ENCODE measurements at regions not wholly inside any gene's neighbourhood (a gene's known extent, or its start where the extent isn't known, plus 50 kb on each side); places are given as distances from the start of the nearest gene placed in this dataset.
A peak's percentile ranks its signal among the peaks of the same experiment; 100 is the strongest.
"Not testable (repeated sequence)": the region's sequence is repeated elsewhere in the genome, so short reads cannot be mapped to it uniquely, and the experiment has no call there.

DNA sequence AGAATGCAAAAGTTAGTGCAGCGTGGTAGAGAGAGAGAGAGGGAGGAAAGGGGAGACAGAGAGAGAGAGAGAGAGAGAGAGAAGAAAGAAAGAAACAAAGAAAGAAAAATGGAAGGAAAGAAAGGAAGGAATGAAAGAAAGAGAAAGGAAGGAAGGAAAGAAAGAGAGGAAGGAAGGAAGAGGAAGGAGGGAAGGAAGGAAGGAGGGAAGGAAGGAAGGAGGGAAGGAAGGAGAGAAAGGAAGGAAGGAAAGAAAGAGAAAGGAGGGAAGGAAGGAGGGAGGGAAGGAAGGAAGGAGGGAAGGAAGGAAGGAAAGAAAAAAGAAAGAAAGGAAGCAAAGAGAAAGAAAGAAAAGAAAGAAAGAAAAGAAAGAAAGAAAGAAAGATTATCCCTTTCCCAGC lies 209.8 kb upstream of the MYO3A start:
- no peak for DNase-seq

DNA sequence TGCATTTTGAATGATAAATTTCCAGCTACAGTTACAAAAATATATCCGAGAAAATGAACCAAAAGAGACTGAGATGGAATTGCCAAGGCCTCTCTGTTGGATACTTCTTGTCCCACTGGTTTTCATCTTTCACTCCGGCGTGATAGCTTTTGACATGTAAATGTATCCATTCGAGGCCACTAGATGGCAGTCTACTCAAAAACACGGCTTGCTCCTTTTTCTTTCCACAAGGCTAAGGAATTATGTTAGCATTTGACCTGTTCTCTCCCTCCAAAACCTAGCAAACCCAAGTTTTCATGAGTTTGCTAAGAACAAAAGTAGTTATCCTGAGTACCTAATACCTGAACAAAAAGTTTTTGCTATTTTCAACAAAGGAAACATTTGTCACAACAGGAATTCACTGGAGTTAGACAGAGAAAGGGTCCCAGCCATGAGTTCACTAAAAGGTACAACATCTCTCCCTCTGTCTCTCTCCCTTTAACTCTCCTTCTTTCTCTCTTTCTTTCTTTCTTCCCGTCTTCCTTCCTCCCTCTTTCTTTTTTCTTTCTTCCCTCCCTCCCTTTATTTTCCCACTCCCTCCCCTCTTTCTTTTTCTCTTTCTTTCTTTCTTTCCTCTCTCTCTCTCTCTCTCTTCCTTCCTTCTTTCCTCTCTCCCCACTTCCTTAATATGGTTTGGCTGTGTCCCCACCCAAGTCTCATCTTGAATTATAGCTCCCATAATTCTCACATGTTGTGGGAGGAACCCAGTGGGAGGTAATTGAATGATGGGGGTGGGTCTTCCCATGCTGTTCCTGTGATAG lies 207.9 kb upstream of the MYO3A start:
- peak in 1 of 5 donors; percentile 22 for DNase-seq

DNA sequence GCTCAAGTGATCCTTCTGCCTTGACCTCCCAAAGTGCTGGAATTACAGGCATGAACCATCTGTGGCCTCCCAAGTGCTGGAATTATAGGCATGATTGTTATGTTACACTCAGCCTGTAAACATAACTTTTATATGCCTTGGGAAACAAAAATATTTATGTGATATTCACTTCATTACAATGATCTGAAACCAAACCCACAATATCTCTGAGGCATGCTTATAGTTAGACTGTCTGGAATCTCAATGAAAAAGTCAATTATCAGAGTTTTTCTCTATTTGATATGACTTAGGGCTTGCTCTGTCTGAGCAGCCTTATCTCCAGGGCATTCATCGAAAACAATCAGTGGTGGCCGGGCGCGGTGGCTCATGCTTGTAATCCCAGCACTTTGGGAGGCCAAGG lies 195.3 kb upstream of the MYO3A start:
- DNase-seq: no peak

DNA sequence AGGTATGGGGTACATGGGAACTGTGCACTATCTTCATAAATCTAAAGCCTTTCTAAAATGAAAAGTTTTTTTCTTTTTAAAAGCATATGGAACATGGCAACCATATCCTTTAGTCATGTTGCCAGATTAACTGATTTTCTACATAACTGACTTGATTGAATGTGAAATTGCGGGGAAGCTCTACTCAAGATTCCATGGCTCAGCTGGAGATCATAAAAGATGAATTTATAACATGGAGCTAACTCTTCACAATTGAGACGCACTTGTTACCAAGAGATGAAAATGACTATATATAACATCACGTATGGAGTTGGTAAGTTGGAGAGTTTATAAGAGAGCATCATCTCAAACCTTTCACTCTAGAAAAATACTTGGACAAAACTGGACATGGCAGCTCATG lies 190.2 kb upstream of the MYO3A start:
- no peak for DNase-seq

DNA sequence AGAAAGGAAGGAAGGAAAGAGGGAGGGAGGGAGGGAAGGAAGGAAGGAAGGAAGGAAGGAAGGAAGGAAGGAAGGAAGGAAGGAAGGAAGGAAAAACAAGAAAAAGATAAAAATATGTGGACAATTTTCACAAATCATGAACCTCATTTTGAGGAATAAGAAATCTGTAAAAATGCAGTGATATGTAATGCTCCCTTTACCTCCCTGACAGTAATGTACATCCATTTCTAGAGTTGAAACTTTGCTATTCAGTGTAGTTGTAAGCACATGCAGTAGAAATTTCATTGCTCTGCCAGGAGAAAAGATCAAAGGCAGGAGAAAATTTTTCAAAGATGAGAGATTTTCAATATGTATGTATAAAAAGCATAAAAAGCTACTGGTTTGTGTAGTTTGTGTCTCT lies 189.5 kb upstream of the MYO3A start:
- no peak for DNase-seq

DNA sequence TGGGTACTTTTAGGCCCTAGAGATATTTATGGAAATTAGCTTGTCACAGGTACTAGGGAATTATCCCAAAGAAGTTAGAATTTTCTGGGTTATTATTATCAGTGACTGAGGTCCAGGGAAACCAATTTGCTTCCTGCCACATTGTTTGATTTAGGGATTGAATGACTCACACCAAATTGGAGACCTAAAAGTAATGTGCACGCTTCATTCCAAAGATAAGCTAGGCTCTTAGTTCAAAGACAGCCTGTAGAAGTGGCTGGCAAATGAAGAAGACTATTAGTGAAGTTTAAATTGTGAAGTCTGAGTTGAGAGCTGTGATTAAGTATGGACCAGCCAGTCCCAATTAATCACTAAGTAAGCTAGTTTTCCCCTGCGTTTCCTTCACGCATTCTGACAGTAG lies 188.1 kb upstream of the MYO3A start:
- no peak for DNase-seq

DNA sequence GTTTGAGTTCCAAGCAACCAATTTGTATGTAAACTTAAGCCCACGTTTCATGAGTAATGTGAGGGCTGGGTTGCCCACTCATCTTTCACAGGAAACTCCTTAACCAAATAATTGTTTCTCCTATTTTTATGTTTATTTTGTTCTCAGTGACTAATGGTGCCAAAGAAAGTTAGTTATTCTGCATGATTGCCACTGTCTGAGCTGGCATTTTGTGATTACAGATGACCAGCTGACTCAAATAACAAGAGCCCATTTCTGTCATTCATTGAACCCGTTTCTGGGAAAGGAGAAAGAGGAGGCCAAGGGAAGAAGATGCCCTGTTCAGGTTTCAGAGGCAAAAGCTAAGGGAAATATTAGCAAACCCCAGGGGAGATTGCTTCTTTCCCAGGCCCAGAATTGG lies 186.9 kb upstream of the MYO3A start:
- no peak for DNase-seq

DNA sequence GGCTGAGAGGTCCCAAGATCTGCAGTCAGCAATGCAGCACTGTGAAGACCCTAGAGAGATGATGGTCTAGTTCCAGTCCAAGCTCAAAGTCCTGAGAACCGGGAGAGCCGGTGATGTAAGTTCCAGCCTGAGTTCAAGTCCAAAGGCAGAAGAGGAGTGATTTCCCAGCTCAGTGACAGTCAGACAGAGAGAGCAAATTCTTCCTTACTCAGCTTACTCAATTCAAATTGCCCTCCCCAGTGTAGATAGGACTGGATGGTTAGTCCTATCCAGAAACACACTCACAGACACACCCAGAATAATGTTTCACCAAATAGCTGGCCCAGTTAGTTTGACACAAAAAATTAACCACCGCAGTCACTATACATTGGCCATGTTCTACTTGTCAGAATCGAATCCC lies 185.5 kb upstream of the MYO3A start:
- no peak for DNase-seq

GRCh38 chr10:25753776-25754175 lies 180.3 kb upstream of the MYO3A start:
- DNase-seq: no peak

GRCh38 chr10:25755874-25756273 lies 178.2 kb upstream of the MYO3A start:
- not testable (repeated sequence) for DNase-seq

DNA sequence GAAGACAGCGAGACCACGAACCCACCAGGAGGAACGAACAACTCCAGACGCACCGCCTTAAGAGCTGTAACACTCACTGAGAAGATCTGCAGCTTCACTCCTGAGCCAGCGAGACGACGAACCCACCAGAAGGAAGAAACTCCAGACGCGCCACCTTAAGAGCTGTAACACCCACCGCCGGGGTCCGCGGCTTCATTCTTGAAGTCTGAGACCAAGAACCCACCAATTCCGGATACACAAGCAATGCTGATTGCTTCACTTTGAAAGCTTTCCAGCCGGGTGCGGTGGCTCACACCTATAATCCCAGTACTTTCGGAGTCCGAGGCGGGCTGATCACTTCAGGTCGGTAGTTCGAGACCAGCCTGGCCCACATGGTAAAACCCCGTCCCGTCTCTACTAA lies 177.2 kb upstream of the MYO3A start:
- no peak for DNase-seq

DNA sequence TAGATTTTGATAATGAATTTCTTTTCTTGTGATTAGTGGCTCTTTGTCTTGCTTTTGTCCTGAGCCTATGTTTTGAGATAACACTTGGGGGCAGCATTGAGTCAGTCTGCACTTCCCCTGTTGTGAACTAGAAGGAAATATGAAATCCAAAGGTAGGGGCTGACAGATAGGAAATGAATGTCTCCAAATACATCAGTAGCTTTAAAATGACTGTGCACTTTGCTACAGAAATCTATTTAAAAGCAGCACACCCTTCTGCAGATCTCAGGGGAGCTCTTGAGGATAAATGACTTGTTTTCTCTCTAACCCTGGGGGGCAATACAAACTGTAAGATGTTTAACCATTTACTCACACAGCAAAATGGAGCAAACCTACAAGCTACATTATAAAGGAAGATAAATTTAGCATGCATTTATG lies 176.0 kb upstream of the MYO3A start:
- peak in 1 of 5 donors; percentile 1 for DNase-seq

- no peak for DNase-seq
Measured at GRCh38 chr10:25758511-25758910, 175.5 kb upstream of the MYO3A start.

- DNase-seq: no peak
Measured at GRCh38 chr10:25761937-25762336, 172.1 kb upstream of the MYO3A start.

DNA sequence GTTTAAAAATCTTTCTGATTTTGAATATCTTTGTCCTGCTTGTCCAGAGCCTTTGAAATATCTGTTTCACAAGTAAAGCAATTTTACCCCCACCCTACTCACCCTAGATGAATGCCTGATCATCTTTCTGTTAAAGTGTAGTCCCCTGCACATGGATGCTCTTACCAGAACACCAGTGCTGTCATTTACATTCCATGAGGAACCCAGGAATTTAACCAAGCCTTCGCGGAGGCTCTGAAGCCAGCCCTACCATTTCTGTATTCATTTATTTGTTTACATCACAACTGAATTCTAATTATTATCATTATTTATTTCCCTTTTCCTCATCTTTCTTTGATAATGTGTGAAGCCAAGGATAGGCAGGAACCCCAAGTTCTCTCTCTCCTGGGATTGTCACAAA lies 167.8 kb upstream of the MYO3A start:
- DNase-seq: no peak

DNA sequence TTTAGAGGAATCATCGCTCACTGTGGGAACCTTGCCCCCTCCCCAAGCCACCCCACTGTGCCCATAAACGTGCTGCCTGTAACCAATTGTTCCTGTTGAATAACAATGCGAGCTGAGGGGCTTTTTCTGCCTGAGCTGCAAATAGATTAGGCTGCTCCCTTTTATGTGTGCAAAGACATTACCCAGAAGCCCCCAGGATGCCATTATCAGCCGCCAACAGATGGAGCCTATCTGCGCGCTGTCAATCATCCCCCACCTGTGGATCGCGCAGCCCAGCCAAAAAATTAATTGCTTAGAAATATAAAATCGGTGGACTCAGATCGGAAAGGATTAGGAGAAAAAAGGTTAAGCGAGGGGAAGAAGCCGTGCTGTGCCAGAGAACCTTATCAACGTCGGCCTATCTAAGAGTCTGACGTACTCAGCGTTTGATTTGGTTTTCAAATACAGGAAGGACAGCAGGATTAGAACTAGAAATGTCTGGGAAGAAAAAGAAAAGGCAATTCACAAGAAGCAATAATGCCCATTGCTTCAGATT lies 167.3 kb upstream of the MYO3A start:
- DNase-seq: no peak

DNA sequence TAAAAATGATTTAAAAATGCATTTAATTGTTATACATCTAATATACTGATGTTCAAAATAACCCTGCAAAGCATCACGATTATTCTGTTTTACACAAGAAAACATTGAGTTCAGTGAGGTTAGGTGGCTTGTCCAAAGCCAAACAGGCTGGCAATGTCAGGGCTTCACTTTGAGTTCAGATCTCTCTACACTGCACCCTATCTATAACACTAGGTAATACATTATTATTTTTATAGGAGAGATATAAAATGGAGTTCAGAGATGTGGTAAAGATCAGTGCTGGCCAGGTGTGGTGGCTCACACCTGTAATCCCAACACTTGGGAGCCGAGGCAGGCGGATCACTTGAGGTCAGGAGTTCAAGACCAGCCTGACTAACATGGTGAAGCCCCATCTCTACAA lies 165.9 kb upstream of the MYO3A start:
- DNase-seq: no peak

- DNase-seq: no peak
Measured at GRCh38 chr10:25778646-25779045, 155.4 kb upstream of the MYO3A start.

DNA sequence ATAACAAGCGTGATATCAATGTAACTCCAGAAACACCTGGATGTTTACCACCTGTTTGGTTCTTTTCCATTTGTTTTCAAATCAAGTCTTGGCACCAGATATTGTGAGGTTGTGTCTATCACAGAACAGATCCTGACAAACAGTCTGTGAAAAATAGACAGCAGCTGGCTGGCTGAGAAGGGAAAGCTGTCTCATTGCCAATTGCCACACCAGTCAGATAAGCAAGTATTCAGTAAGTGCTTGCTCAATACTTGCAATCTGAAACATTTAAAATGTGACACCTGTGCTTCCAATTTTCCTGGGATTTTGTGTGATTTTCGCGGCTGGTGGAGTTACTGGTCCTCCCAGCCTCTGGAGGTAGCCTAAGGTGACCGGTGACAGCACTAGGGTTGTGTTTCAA lies 147.9 kb upstream of the MYO3A start:
- DNase-seq: no peak

GRCh38 chr10:25786899-25787298 lies 147.1 kb upstream of the MYO3A start:
- DNase-seq: no peak

- no peak for DNase-seq
Measured at GRCh38 chr10:25797888-25798429, 136.1 kb upstream of the MYO3A start.

- no peak for DNase-seq
Measured at GRCh38 chr10:25804505-25804904, 129.5 kb upstream of the MYO3A start.

GRCh38 chr10:25805986-25806385 lies 128.0 kb upstream of the MYO3A start:
- no peak for DNase-seq

DNA sequence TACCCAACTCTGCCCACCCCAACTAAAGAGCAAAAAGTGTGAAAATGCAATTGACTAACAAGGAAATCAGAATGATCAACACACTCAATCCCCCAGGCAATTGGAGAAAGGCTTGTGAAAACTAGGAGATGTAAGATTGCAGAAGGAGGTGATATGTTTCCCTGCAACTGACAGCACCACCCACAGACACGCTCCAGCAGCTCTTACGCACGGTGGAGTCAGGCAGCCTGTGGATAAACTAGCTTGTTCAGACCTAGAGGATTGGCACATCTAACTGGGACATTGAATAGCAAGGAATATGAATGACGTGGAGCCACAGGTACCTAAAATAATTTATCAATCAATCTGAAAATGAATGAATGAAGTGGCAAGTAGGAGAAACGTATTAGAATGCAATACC lies 125.7 kb upstream of the MYO3A start:
- DNase-seq: no peak

Measured in T-helper 1 cell (primary cell).